Activated CD4-positive, alpha-beta T cell treated with anti-CD3 and anti-CD28 coated beads, Interleukin-2, amount 50 U/mL, for 4 hours (primary cell): ENCODE measurements at regions not wholly inside any gene's neighbourhood (a gene's known extent, or its start where the extent isn't known, plus 50 kb on each side); places are given as distances from the start of the nearest gene placed in this dataset.

Experiments used
- DNase-seq, 2 experiments: peaks; one replicate each; pipeline ENCODE4 v3.0.0-alpha.2; 2020

DNA sequence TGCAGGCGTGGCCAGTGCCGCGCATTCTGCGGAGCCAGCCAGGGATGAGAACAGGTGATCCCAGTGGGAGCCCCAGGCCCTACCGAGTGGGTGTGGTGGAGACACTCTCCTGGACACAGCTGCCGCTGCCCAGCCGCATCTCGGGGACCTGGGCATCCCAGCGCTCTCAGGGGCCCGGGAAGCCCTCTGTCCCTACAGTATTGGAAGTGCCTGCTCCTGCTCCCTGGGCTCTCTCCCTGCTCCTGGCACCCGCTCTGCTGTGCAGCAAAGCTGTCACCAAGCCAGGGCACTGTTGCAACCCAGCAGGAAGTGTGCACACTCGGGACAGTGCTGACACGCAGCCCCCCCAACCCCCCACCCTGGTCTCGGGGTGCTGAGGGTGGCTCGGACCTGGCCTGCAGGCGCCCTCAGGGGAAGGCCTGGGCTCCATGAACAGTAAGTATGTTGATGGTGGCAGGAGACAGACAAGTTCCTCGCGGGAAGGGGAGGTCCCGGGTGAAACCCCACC lies 1177.4 kb upstream of the GBE1 start:
- DNase-seq, result no peak

- DNase-seq, result no peak
These were observed 1166.1 kb upstream of the GBE1 start for GRCh38 chr3:82927309-82928253.

GRCh38 chr3:82891028-82891427 lies 1129.6 kb upstream of the GBE1 start:
- DNase-seq, result no peak

DNA sequence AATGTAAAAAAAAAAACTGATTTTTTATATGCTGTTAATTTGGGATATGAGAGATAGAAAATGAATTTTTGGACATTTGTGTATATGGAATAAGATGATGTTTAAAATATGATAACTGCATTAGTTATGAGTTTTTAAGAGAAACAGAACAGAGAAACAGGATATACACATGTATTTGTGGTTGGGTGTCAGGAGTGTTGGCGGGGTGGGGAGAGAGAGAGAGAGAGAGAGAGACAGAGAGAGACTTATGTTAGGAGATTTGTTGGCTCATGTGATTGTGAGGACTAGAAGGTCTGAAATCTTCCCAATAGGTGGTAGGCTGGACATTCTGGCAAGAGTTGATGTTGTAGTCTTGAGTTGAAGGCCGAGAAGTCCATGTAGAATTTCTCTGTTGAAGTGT lies 1121.6 kb upstream of the GBE1 start:
- DNase-seq, result no peak

DNA sequence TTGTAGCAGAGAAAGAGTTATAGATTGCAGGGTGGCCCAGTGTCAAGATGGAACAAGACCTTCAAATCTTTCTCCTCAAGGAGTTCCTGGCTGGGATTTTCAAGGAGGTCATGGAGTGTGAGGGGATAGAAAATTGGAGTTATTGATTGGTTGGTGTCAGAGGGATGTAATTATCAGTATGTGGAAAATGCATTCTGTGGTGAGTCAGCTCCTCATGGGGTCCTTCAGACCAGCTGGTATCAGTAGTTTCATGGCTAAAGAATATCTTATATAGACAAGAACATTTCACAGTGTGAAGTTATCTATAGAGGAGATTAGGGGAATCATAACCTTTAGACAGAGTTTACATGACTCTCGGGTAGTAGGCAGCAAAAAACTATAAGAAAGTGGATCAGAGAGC lies 1114.0 kb upstream of the GBE1 start:
- no peak for DNase-seq

DNA sequence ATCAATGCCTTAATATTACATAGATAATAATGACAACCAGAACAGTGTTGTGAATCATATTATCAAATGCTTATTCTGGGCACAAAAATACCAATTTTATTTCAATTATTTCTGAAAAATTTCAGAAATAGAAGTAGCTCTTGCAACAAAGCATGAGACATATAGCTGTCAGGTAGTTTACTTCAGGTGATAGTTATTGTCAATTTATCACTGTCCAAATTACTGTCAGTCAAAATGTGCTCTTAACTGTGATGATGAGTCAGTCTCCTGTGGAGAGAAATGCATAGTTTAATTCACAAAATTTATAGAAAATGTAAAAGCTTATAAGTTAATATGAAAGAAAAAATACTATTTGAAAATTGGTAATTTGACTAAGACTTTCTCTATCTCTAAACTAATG lies 1078.4 kb upstream of the GBE1 start:
- no peak for DNase-seq

DNA sequence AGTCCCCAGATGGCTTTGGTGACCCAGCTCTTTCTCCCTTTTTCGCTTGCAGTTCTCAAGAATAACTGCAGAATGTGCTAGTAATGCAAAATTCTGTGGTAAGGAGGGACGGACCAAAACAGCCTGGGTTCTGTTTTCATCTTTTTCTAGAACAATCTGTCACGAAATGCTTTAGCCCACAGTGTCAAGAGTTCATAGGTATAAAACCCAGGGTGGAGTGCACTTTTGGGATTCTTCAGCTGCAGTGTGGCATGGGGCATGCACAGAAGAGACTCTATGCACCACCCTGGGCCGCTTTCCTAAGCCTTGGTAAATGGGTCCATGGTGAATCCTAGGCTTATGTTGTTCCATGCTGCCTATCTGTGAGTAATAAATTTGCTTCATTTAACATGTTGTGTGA lies 1072.7 kb upstream of the GBE1 start:
- DNase-seq, result no peak

GRCh38 chr3:82824491-82824890 lies 1063.0 kb upstream of the GBE1 start:
- DNase-seq, result no peak

GRCh38 chr3:82816086-82816485 lies 1054.6 kb upstream of the GBE1 start:
- DNase-seq, result no peak

DNA sequence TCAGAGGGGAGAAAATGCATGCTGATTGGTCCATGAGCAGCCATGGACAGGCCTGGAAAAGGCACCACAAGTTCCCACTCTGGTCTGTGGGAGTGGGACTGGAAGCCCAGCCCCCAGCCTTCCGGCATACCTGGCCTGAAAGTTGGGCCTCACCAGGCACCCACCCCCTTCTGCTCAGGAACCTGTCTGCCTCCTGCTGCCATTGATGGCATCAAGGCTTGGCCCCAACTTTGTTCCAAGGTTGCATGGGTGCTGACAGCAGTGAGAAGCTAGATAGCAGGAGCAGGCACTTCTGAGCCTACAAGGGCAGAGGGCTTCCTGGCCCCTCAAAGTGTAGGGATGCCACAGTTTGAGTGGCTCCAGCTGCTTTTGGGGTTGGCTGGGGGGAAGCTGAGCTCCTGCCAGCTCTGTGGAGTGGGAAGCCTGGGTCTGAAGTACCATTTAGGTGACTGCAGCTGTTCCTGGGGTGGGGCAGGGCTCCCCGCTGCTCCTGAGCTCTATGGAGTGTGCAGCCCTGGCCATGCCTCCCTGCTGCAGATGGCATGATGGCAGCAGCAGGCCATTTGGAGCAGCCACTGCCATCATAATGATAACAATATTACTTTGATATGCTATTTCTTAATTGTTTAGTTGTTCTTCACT lies 1054.1 kb upstream of the GBE1 start:
- DNase-seq, result no peak

GRCh38 chr3:82814660-82815059 lies 1053.2 kb upstream of the GBE1 start:
- no peak for DNase-seq

DNA sequence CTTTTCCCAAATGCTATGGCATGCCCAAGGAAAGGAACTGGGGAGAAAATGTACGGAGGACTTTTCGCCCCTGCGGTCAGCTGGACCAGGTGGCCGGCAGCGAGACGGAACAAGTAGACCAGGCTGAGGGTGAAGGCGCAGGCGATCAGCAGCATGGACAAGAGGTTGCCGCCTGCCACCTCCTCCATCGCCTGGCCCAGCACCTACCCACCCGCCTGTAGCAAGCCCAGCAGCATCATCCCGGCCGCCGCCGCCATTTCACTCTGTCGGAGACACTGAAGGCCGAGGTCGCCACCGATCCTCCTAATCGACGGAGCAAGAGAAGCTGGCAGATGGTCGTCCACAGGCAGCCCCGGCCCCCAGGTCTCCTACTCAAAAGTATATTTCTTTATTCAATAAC lies 1046.3 kb upstream of the GBE1 start:
- no peak for DNase-seq

DNA sequence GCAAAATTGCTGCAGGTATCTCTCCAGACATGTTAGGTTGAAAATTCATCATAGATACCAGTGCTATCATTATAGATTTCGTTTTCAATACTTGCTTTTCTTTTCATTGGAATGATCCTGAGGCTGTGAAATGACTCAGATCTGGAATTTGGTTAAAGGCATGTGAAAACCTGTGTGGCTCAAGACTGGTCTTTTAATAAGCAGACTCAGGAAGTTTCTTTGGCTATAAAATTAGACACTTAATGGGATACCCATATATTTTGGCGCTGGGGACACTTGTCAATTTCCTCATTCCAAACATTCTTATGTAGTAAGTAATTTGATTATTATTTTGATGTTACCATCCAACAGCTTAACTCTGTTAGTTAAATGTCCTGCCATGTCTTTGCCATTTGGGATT lies 1041.1 kb upstream of the GBE1 start:
- no peak for DNase-seq

DNA sequence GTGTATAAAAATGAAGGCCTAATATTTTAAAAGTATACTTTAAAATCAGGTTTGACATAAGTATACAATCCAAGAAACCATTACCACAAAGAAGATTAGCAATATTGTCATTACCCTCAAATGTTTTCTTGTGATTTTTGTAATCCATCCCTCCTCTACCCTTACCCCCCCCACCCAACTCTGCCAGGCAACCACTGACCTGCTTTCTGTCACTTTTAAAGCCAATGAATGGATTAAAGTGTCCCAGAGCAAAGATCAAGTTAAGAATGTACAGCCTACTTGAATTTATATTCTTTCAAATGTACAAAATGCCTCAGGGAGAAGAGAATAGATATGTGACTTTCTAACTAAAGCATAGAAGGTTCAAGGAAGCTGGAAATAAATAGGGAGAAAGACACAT lies 1038.8 kb upstream of the GBE1 start:
- DNase-seq, result no peak

- no peak for DNase-seq
These were observed 1035.3 kb upstream of the GBE1 start for GRCh38 chr3:82796765-82797164.

DNA sequence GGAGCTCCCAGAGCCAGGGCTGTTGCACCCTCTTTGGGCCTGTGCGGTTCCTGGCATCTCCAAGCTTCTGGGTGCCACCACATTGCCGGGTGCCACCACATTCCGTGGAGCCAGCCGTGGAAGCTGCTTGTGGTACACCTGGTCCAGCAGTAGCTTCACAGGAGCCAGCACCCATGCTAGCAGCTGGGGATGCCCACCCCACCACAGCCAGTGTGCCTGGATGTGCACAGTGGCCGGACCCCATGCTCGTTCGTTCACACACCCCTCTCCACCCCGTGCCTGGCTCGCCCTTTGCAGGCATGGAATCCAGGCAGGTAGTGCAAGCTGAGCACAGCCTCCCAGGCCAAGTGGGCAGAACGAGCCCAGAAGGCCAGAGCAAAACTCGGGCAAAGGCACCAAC lies 1029.8 kb upstream of the GBE1 start:
- no peak for DNase-seq

DNA sequence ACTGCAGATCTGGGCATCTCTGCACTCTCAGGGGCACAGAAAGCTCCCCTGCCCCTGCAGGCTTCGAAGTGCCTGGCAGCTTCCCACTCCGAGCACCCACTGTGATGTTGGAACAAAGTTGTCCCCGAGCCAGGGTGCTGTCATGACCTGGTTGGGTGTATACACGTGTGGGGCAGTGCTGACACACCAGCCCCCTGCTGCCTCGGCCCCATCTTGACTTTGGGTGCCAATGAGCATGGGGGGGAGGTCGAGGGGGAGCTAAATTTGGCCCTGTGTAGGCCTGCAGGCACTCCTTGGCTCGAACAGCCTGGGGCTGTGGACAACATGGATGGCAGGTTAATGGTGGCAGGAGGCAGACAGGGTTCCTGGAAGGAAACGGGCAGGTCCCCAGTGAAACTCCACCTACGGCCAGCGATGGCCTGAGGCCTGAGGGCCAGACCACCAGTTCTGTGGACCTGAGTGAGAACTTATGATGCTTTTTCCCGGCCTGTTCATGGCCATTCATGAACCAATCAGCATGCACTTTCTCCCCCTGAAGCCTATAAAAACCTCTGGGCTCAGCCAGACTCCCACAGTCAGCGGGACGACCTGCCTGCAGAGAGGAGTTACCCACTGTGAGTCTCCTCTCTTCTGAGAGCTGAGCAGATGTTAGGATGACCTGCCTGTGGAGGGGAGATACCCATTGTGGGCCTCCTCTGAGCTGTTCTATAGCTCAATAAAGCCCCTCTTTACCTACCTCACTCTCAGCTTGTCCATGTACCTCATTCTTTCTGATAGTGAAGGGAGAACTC lies 1029.1 kb upstream of the GBE1 start:
- DNase-seq, result no peak

DNA sequence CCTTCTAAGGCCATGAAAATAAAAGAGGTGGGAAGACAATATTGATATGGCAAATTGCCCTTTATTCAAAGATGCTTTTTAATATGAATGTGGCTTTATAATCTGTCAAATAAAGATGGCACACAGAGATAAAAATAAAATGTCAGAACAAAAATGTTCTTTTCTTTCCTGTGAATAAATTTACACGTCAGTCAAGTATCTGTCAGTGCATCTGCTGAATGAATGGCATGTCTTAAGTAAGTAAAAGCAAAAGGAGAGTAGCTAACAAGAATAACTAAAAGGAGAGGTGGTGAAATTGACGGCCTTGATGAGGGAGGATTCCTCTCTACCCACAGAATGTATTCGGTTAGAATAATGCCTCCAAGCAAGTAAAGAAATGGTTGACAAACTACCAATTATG lies 1021.7 kb upstream of the GBE1 start:
- DNase-seq, result no peak

DNA sequence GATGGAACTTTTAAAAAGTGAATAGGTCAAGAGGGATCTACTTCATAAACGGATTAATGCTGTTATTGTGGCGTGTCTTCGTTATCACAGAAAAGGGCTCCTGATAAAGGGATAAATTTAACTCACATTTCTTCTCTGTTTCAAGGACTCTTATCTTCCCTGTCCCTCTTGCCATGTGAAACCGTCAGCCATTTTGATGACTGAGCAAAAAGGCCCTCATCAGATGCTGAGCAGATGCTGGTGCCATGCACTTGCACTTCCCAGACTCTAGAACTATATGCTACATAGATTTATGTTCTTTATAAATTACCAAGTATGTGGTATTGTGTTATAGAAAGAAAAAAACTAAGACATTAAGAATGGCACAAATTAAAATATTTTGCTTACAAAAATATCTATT lies 1011.8 kb upstream of the GBE1 start:
- no peak for DNase-seq

DNA sequence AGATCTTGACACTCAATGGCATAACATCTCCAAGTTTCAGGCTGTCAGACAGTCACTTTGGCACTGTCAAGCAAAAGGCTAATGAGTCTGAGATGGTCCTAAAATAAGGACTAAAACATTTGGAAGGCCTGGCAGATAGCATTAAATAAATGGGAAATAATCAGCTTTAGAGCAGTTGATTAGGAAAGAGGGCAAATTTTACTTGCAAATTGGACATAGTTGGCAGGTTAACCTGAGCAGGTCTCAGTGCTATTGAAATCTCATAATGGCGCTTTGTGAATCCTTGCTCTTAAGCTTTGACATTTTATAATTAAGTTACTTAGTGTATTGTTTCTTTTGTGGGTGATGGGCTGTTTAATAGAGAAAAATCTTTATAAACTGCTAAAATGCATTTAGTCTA lies 1003.1 kb upstream of the GBE1 start:
- DNase-seq, result no peak

DNA sequence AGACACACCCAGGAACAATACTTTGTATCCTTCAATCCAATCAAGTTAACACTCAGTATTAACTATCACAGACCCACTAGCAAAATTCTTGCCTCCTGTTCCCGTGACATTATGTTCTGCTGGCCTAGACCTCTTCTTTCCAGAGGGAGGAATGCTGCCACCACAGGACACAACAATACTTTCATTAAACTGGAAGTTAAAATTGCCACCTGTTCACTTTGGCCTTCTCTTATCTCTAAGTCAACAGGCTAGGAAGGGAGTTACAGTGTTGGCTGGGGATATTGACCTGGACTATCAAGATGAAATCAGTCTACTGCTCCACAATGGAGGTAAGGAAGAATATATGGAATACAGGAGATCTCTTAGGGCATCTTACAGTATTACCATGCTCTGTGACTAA lies 1000.4 kb upstream of the GBE1 start:
- DNase-seq, result no peak

DNA sequence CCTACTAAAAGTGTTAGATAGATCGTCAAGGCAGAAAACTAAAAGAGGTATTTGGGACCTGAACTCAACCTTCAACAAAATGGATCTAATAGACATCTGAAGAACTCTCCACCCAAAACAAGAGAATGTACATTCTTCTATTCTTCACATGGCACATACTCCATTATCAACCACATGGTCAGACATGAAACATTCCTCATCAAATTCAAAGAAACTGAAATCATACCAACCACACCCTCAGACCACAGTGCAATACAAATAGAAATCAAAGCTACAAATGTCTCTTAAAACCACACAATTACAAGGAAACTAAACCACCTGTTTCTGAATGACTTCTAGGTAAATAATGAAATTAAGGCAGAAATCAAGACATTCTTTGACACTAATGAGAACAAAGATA lies 984.1 kb upstream of the GBE1 start:
- no peak for DNase-seq

GRCh38 chr3:82743196-82743595 lies 981.8 kb upstream of the GBE1 start:
- no peak for DNase-seq

DNA sequence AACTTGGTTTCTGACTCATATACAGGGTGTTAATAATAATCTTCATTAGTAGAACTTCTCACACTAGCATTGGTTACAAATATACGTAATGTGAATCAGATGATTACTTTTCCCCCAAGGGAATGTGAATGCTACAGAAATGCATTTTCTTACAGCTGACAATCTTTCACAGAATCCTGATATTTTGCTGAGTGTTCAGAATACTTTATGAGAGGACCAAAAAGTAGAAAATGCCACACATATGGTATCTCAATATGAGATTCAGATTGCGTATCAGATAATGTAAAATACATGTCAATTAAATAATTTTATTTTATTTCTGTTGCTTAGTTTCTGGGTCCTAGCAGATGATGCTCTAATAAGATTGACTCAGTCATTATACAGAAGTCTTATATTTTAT lies 979.9 kb upstream of the GBE1 start:
- DNase-seq, result no peak
